ENCODE measurements at regions not wholly inside any gene's neighbourhood (a gene's known extent, or its start where the extent isn't known, plus 50 kb on each side); places are given as distances from the start of the nearest gene placed in this dataset.
A peak's percentile ranks its signal among the peaks of the same experiment; 100 is the strongest.

DNA sequence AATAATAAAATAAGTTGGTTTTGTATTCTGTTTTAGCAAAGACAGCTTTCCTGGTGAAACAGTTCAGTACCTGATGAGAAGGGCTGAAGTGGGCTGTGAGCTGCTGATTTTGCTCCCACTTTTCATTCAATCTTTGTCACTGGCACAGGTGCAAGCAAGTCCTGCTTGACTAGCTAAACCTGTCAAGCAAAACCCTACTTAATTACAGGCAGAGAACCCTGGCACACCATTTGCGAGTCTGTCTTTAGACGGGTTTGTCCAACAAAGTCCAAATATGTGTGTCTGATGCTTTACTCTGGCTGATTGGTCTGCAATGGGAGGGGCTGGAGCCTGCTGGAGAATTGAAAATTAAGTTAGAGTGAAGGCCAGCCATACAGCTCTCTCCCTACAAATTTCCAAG is 267.2 kb downstream of the EPHA4 start:
- DNase-seq (ENCODE audit: extremely low spot score) = no peak

GRCh38 chr2:221308507-221309066 is 263.5 kb downstream of the EPHA4 start:
- ChIA-PET POLR2A (no interaction called here), CTCF (interaction anchor here (0.5 kb wide), 1 partner anchor 72 kb away, joined by 3 read pairs; no protein-coding TSS in a partner anchor)
- TF ChIP-seq FOXK2 (IDR thresholded peaks at IDR 0.05) = no peak
- TF ChIP-seq FOXM1 (IDR thresholded peaks at IDR 0.05; ENCODE audit: borderline replicate concordance) = no peak
- DNase-seq (ENCODE audit: extremely low spot score) = no peak

More for the DNA sequence above, 267.2 kb downstream of the EPHA4 start:
- ChIA-PET CTCF (no interaction called here), POLR2A (no interaction called here)
- no peak for TF ChIP-seq LEF1 (IDR thresholded peaks at IDR 0.05; ENCODE audit: borderline replicate concordance)
- no peak for TF ChIP-seq ZNF384 (IDR thresholded peaks at IDR 0.05)
- TF ChIP-seq FOXA1 (IDR thresholded peaks at IDR 0.05) = no peak
- no peak for TF ChIP-seq FOXM1 (IDR thresholded peaks at IDR 0.05; ENCODE audit: borderline replicate concordance)
- TF ChIP-seq NFRKB (IDR thresholded peaks at IDR 0.05) = no peak
- no peak for TF ChIP-seq PKNOX1 (IDR thresholded peaks at IDR 0.05)
- TF ChIP-seq L3MBTL2 (conservative IDR thresholded peaks at IDR 0.05) = no peak
- no peak for TF ChIP-seq HDGF (IDR thresholded peaks at IDR 0.05; ENCODE audit: borderline replicate concordance)

GRCh38 chr2:221309892-221310583 is 262.1 kb downstream of the EPHA4 start:
- ChIA-PET POLR2A (no interaction called here), CTCF (no interaction called here)
- peak; percentile 42 for DNase-seq (ENCODE audit: extremely low spot score)
- TF ChIP-seq CTBP1 (IDR thresholded peaks at IDR 0.05; ENCODE audit: borderline replicate concordance) (0 out of 2 replicates have a peak, but pooled peaks have one; percentile 35), ZNF384 (IDR thresholded peaks at IDR 0.05) (no peak), PKNOX1 (IDR thresholded peaks at IDR 0.05) (peak; percentile 92)

GRCh38 chr2:221310730-221311129 is 261.4 kb downstream of the EPHA4 start:
- CTCF ChIA-PET = no interaction called here
- POLR2A ChIA-PET = no interaction called here
- no peak for TF ChIP-seq ARNT (IDR thresholded peaks at IDR 0.05)
- TF ChIP-seq PKNOX1 (IDR thresholded peaks at IDR 0.05) = no peak
- TF ChIP-seq LEF1 (IDR thresholded peaks at IDR 0.05; ENCODE audit: borderline replicate concordance) = no peak
- TF ChIP-seq HDGF (IDR thresholded peaks at IDR 0.05; ENCODE audit: borderline replicate concordance) = no peak
- TF ChIP-seq L3MBTL2 (conservative IDR thresholded peaks at IDR 0.05) = no peak
- no peak for TF ChIP-seq FOXM1 (IDR thresholded peaks at IDR 0.05; ENCODE audit: borderline replicate concordance)
- TF ChIP-seq SUZ12 (IDR thresholded peaks at IDR 0.05) = no peak
- no peak for TF ChIP-seq TARDBP (IDR thresholded peaks at IDR 0.05)
- TF ChIP-seq SP1 (IDR thresholded peaks at IDR 0.05) = no peak
- TF ChIP-seq ELF4 (IDR thresholded peaks at IDR 0.05) = no peak
- no peak for TF ChIP-seq CTBP1 (IDR thresholded peaks at IDR 0.05; ENCODE audit: borderline replicate concordance)
- TF ChIP-seq FOXA1 (IDR thresholded peaks at IDR 0.05) = no peak
- no peak for TF ChIP-seq ZNF384 (IDR thresholded peaks at IDR 0.05)
- TF ChIP-seq BHLHE40 (IDR thresholded peaks at IDR 0.05; ENCODE audit: borderline replicate concordance) = no peak
- no peak for TF ChIP-seq NFRKB (IDR thresholded peaks at IDR 0.05)
- no peak for TF ChIP-seq FOXK2 (IDR thresholded peaks at IDR 0.05)
- DNase-seq (ENCODE audit: extremely low spot score) = no peak

- ChIA-PET CTCF (no interaction called here), POLR2A (no interaction called here)
- DNase-seq (ENCODE audit: extremely low spot score) = no peak
These were observed 259.5 kb downstream of the EPHA4 start for GRCh38 chr2:221312634-221313033.

More at GRCh38 chr2:221312634-221313033, 259.5 kb downstream of the EPHA4 start:
- no peak for TF ChIP-seq ZNF384 (IDR thresholded peaks at IDR 0.05)
- TF ChIP-seq ELF4 (IDR thresholded peaks at IDR 0.05) = no peak
- TF ChIP-seq CTBP1 (IDR thresholded peaks at IDR 0.05; ENCODE audit: borderline replicate concordance) = no peak
- no peak for TF ChIP-seq SUZ12 (IDR thresholded peaks at IDR 0.05)
- TF ChIP-seq SP1 (IDR thresholded peaks at IDR 0.05) = no peak
- TF ChIP-seq PKNOX1 (IDR thresholded peaks at IDR 0.05) = no peak
- no peak for TF ChIP-seq HDGF (IDR thresholded peaks at IDR 0.05; ENCODE audit: borderline replicate concordance)
- no peak for TF ChIP-seq ARNT (IDR thresholded peaks at IDR 0.05)
- TF ChIP-seq FOXK2 (IDR thresholded peaks at IDR 0.05) = no peak
- no peak for TF ChIP-seq NFRKB (IDR thresholded peaks at IDR 0.05)
- no peak for TF ChIP-seq FOXA1 (IDR thresholded peaks at IDR 0.05)
- TF ChIP-seq BHLHE40 (IDR thresholded peaks at IDR 0.05; ENCODE audit: borderline replicate concordance) = no peak
- TF ChIP-seq FOXM1 (IDR thresholded peaks at IDR 0.05; ENCODE audit: borderline replicate concordance) = no peak
- TF ChIP-seq L3MBTL2 (conservative IDR thresholded peaks at IDR 0.05) = no peak
- no peak for TF ChIP-seq LEF1 (IDR thresholded peaks at IDR 0.05; ENCODE audit: borderline replicate concordance)
- TF ChIP-seq TARDBP (IDR thresholded peaks at IDR 0.05) = no peak

All from HEK293T (cell line).